ENCODE measurements at regions not wholly inside any gene's neighbourhood (a gene's known extent, or its start where the extent isn't known, plus 50 kb on each side); places are given as distances from the start of the nearest gene placed in this dataset.

DNA sequence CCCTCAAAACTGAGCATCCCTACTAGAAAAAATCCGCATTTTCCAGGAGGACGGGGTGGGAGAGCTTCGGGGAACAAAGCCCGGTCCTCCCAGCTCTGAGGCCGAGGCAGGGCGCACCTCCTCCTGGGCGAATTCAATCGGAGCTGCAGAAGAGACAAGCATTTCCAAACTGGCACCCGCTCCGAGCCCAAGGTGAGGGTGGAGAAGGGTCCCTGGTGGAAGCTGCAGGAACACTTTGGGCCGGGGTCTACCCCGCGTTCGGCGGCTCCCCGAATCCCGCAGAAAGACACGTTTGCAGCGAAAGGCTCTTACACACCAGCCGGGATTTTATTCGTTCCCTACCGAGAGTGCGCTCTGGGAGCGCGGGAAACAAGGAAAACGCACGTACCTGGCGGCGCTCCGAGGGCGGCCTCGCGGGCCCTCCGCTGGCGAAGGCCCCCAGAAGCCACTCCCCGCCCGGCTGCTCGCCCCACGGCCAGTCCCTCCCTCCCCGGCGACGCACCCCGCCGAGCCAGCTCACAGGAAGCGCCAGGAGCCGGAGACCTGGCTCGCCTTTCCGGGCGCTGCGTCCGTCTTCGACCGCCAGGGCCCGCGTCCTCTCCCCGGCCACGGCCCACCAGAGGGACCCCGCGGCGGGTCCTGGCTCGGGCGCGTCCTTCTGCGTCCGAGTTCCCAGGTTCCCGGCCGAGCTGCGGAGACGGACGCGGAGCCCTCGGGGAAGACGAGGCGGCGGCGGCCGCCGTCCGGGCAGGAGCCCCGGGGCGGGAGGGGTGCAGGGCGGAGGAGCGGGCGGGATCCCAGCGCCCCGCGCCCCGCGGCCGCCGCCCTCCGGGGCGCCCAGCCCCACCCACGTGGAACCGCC, 49.8 kb upstream of the BAHCC1 start:
- peak; percentile 81 to 89 for DNase-seq
- Histone ChIP-seq H3K4me1 (peaks cover 16 to 20% of the 10 kb centered on the region in 2 donors), H3K36me3 (no peaks in the 10 kb centered on the region), H3K27me3 (no peaks in the 10 kb centered on the region), H3K4me3 (replicated peaks in 1 of 3) (peak overlapping the region; percentile 19 to 79 (median 61)), H3K27ac (peak overlapping the region; percentile 95 to 97 (median 96)), H3K9me3 (no peaks in the 10 kb centered on the region)
- intact Hi-C loops (cut with DNase I) = no loop called here
- WGBS, 2 donors = 0 to 1% methylated on average over 24 to 42 of the region's 95 CpGs
- TF ChIP-seq POLR2A (IDR thresholded peaks at IDR 0.05) = peak; percentile 57 to 71
- TF ChIP-seq, protein P1, sequence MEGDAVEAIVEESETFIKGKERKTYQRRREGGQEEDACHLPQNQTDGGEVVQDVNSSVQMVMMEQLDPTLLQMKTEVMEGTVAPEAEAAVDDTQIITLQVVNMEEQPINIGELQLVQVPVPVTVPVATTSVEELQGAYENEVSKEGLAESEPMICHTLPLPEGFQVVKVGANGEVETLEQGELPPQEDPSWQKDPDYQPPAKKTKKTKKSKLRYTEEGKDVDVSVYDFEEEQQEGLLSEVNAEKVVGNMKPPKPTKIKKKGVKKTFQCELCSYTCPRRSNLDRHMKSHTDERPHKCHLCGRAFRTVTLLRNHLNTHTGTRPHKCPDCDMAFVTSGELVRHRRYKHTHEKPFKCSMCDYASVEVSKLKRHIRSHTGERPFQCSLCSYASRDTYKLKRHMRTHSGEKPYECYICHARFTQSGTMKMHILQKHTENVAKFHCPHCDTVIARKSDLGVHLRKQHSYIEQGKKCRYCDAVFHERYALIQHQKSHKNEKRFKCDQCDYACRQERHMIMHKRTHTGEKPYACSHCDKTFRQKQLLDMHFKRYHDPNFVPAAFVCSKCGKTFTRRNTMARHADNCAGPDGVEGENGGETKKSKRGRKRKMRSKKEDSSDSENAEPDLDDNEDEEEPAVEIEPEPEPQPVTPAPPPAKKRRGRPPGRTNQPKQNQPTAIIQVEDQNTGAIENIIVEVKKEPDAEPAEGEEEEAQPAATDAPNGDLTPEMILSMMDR (IDR thresholded peaks at IDR 0.05) = peak in 5 of 6 experiments; percentile 16 to 39 (median 33)
